ENCODE measurements at regions not wholly inside any gene's neighbourhood (a gene's known extent, or its start where the extent isn't known, plus 50 kb on each side); places are given as distances from the start of the nearest gene placed in this dataset.

DNA sequence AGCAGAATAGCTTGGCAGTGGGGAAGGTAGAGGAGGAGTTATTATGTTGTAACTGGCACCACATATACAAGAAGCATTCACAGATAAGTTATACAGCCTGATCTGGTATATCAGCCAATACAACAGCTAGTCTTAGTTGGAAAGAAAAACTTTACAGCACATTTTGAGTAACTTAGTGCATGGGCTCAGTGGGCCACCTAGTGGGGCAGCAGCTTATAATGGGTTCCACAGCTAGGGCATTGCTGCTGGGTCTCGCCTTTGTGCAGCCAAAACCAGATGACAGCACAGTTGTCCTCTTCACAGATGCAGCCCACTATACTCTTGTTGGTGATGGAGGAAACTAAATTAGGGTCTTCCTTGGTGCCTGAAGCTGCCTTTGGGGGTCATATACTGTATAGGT is 448.1 kb upstream of the RASGEF1B start:
- H2AK5ac ChIP-seq (ENCODE audit: low read depth, low read length) = no peak overlapping the region
- H4K91ac ChIP-seq (replicated peaks; ENCODE audit: insufficient read length, low read length) = no peak overlapping the region
- WGBS, 2 experiments (ENCODE audit: extremely low coverage in 1 of 2, insufficient coverage in 1 of 2, insufficient read length in 1 of 2, insufficient replicate concordance in 2 of 2, low coverage in 1 of 2, low lambda C conversion rate in 2 of 2, missing lambda C conversion rate in 1 of 2) = 91% methylated on average over 1 of the region's 1 CpG; no CpG with 5 or more reads in 1 of the 2 experiments
- H3K4ac ChIP-seq (replicated peaks; ENCODE audit: insufficient read length, low read depth, low read length) = no peak overlapping the region
- no peaks in the 10 kb centered on the region for H3K36me3 ChIP-seq (ENCODE audit: control insufficient read depth in 2 of 4, insufficient read depth in 4 of 4, low read length in 3 of 4)
- FAIRE-seq (no peak), DNase-seq (ENCODE audit: low read depth in 1 of 2, low spot score in 2 of 2) (no peak)
- no peaks in the 10 kb centered on the region for H4K20me1 ChIP-seq (replicated peaks in 1 of 2; ENCODE audit: control insufficient read depth in 1 of 2, insufficient read depth in 2 of 2, low read length in 2 of 2)
- H2BK120ac ChIP-seq (replicated peaks; ENCODE audit: low read depth, low read length) = no peak overlapping the region
- H3K27me3 ChIP-seq (replicated peaks in 1 of 4; ENCODE audit: control insufficient read depth in 3 of 4, extremely low read depth in 1 of 4, insufficient read depth in 3 of 4, low read length in 3 of 4) = no peaks in the 10 kb centered on the region
- no peak overlapping the region for H3K18ac ChIP-seq (ENCODE audit: extremely low read depth, low read length)
- H3K56ac ChIP-seq (replicated peaks; ENCODE audit: insufficient read length, low read depth, low read length) = no peak overlapping the region
- H3K4me2 ChIP-seq (ENCODE audit: insufficient read depth in 1 of 2, low read depth in 2 of 2, low read length in 2 of 2) = no peak overlapping the region
- H2BK20ac ChIP-seq (ENCODE audit: low read length) = no peak overlapping the region
- H4K5ac ChIP-seq (ENCODE audit: insufficient read length, low read depth, low read length) = no peak overlapping the region
- no peaks in the 10 kb centered on the region for H3K79me2 ChIP-seq (ENCODE audit: control insufficient read depth in 1 of 2, insufficient read depth in 2 of 2, low read length in 2 of 2)
- H3K23me2 ChIP-seq (ENCODE audit: low read depth, low read length) = no peaks in the 10 kb centered on the region
- no peak overlapping the region for H2AFZ ChIP-seq (ENCODE audit: low read length)
- H3K27ac ChIP-seq (ENCODE audit: low read depth, low read length) = no peak overlapping the region
- no peaks in the 10 kb centered on the region for H3K4me1 ChIP-seq (replicated peaks in 1 of 4; ENCODE audit: control insufficient read depth in 3 of 4, insufficient read depth in 4 of 4, low read length in 3 of 4)
- no peak overlapping the region for H2BK5ac ChIP-seq (ENCODE audit: low read depth, low read length)
- TF ChIP-seq SRF (IDR thresholded peaks at IDR 0.05; ENCODE audit: low read depth, low read length) (no peak), RAD21 (IDR thresholded peaks at IDR 0.05 in 1 of 2, conservative IDR thresholded peaks at IDR 0.05 in 1 of 2; ENCODE audit: low read depth in 2 of 2, low read length in 2 of 2) (peak; percentile 18 to 40; a peak in 3 of 4 replicates), GABPA (IDR thresholded peaks at IDR 0.05; ENCODE audit: borderline replicate concordance, insufficient read depth, low read length) (no peak)
- TF ChIP-seq, protein P1, sequence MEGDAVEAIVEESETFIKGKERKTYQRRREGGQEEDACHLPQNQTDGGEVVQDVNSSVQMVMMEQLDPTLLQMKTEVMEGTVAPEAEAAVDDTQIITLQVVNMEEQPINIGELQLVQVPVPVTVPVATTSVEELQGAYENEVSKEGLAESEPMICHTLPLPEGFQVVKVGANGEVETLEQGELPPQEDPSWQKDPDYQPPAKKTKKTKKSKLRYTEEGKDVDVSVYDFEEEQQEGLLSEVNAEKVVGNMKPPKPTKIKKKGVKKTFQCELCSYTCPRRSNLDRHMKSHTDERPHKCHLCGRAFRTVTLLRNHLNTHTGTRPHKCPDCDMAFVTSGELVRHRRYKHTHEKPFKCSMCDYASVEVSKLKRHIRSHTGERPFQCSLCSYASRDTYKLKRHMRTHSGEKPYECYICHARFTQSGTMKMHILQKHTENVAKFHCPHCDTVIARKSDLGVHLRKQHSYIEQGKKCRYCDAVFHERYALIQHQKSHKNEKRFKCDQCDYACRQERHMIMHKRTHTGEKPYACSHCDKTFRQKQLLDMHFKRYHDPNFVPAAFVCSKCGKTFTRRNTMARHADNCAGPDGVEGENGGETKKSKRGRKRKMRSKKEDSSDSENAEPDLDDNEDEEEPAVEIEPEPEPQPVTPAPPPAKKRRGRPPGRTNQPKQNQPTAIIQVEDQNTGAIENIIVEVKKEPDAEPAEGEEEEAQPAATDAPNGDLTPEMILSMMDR (IDR thresholded peaks at IDR 0.05; ENCODE audit: control extremely low read depth in 1 of 3, insufficient read depth in 1 of 3, low read depth in 1 of 3, low read length in 3 of 3) = peak in 1 of 3 experiments; percentile 30; a peak in 2 of 4 replicates
- H4K8ac ChIP-seq (ENCODE audit: extremely low read depth, insufficient read depth, low read length) = no peak overlapping the region
- H2BK12ac ChIP-seq (ENCODE audit: low read depth, low read length) = no peak overlapping the region
- no peaks in the 10 kb centered on the region for H3K79me1 ChIP-seq (ENCODE audit: low read depth, low read length)
- POLR2A ChIA-PET (ENCODE audit: partially characterized antibody) = no interaction called here
- H3K9ac ChIP-seq (replicated peaks in 1 of 4; ENCODE audit: extremely low read depth in 1 of 4, low read depth in 3 of 4, low read length in 3 of 4) = no peak overlapping the region
- H2BK15ac ChIP-seq (ENCODE audit: low read length) = no peak overlapping the region
- CTCF ChIA-PET (ENCODE audit: partially characterized antibody) = interaction anchor here (0.7 to 1.8 kb wide), 26 partner anchors 10 to 547 kb away, joined by 3 to 8 read pairs (median 4); no protein-coding TSS in a partner anchor
- no peaks in the 10 kb centered on the region for H3K9me3 ChIP-seq (ENCODE audit: insufficient read depth in 2 of 2, low read depth in 1 of 2, low read length in 1 of 2)
- no peak overlapping the region for H3K4me3 ChIP-seq (ENCODE audit: extremely low read depth in 1 of 4, insufficient read depth in 2 of 4, low read depth in 3 of 4, low read length in 4 of 4)
- H3K14ac ChIP-seq (ENCODE audit: insufficient read length) = no peak overlapping the region
- no peak overlapping the region for H3K23ac ChIP-seq (ENCODE audit: insufficient read length)

All from H1 (cell line).